GM23338 (cell line): ENCODE measurements at regions not wholly inside any gene's neighbourhood (a gene's known extent, or its start where the extent isn't known, plus 50 kb on each side); places are given as distances from the start of the nearest gene placed in this dataset.

Source experiments
- ATAC-seq: fragments of 200-7000 bp; cut with Tn5 transposase; 3 replicates; pipeline ENCODE4 v1.9.1; 2020
- DNase-seq: peaks from one replicate; pipeline ENCODE4 v3.0.0-alpha.2; 2015; ENCODE audit warnings: low spot score
- H2AFZ ChIP-seq: fragments of 200-600 bp; sonication (generic); 2 replicates; pipeline ENCODE4 v1.8.0; 2016; ENCODE audit warnings: antibody characterized with exemption, mild to moderate bottlenecking, moderate library complexity
- H3F3A ChIP-seq: fragments of 200-600 bp; sonication (generic); replicated peaks from 2 replicates; pipeline ENCODE4 v1.8.0; 2017; ENCODE audit warnings: antibody characterized with exemption, mixed run types, low read depth
- H3K27ac ChIP-seq: fragments of 200-600 bp; sonication (generic); 2 replicates; pipeline ENCODE4 v1.6.1; 2016; ENCODE audit warnings: low read depth
- H3K27me3 ChIP-seq: fragments of 200-600 bp; sonication (generic); 2 replicates; pipeline ENCODE4 v1.8.0; 2016; ENCODE audit warnings: mild to moderate bottlenecking, mixed run types, moderate library complexity; ENCODE audit not compliant: insufficient read depth
- H3K36me3 ChIP-seq: fragments of 200-600 bp; sonication (generic); 2 replicates; pipeline ENCODE4 v1.8.0; 2016; ENCODE audit warnings: mild to moderate bottlenecking; ENCODE audit not compliant: insufficient read depth
- H3K4me1 ChIP-seq: fragments of 200-600 bp; sonication (generic); 2 replicates; pipeline ENCODE4 v1.8.0; 2016; ENCODE audit warnings: mild to moderate bottlenecking, moderate library complexity; ENCODE audit not compliant: insufficient read depth
- H3K4me2 ChIP-seq: fragments of 200-600 bp; sonication (generic); 2 replicates; pipeline ENCODE4 v1.7.1; 2017; ENCODE audit warnings: mixed run types
- H3K4me3 ChIP-seq: fragments of 200-600 bp; sonication (generic); 2 replicates; pipeline ENCODE4 v1.6.1; 2016; ENCODE audit warnings: mixed run types
- H3K79me2 ChIP-seq: fragments of 200-600 bp; sonication (generic); replicated peaks from 2 replicates; pipeline ENCODE4 v1.8.0; 2017; ENCODE audit warnings: mild to moderate bottlenecking; ENCODE audit not compliant: insufficient read depth
- H3K9me2 ChIP-seq: fragments of 200-600 bp; sonication (generic); 2 replicates; pipeline ENCODE4 v1.8.0; 2017; ENCODE audit not compliant: insufficient read depth
- H4K20me1 ChIP-seq: fragments of 200-600 bp; sonication (generic); replicated peaks from 2 replicates; pipeline ENCODE4 v1.8.0; 2017; ENCODE audit warnings: mild to moderate bottlenecking; ENCODE audit not compliant: insufficient read depth
- H3K27ac Mint-ChIP-seq: 2 replicates; pipeline ENCODE4 v1.8.0; 2020; ENCODE audit warnings: inconsistent platforms, mild to moderate bottlenecking, moderate library complexity, mixed read lengths
- H3K27me3 Mint-ChIP-seq: 3 replicates; pipeline ENCODE4 v1.8.0; 2022; ENCODE audit warnings: low read depth, mild to moderate bottlenecking, moderate library complexity, mixed read lengths, inconsistent platforms; ENCODE audit not compliant: insufficient read depth, poor library complexity
- H3K36me3 Mint-ChIP-seq: 3 replicates; pipeline ENCODE4 v1.8.0; 2021; ENCODE audit warnings: low read depth, mild to moderate bottlenecking, inconsistent platforms, moderate library complexity, mixed read lengths
- H3K4me1 Mint-ChIP-seq: 3 replicates; pipeline ENCODE4 v1.8.0; 2020; ENCODE audit warnings: mild to moderate bottlenecking, inconsistent platforms, mixed read lengths
- H3K4me3 Mint-ChIP-seq: 3 replicates; pipeline ENCODE4 v1.8.0; 2021; ENCODE audit warnings: moderate library complexity, mild to moderate bottlenecking, inconsistent platforms, mixed read lengths
- H3K9me3 Mint-ChIP-seq: 3 replicates; pipeline ENCODE4 v1.8.0; 2020; ENCODE audit warnings: moderate library complexity, mild to moderate bottlenecking, inconsistent platforms, mixed read lengths
- CREB1 ChIP-seq: fragments of 250-450 bp; sonication (Bioruptor Pico); IDR thresholded peaks from 2 replicates; pipeline ENCODE4 v1.5.0; 2020; ENCODE audit warnings: low read depth, mild to moderate bottlenecking, moderate library complexity
- CTCF ChIP-seq, 2 experiments: fragments of 200-600 bp in 1 of 2; sonication (generic) in 1 of 2; conservative IDR thresholded peaks; 2 replicates each; pipeline versions ENCODE4 v1.5.1 to v1.6.1; 2016 to 2017; ENCODE audit warnings: antibody characterized with exemption in 2 of 2, low read depth in 2 of 2, mild to moderate bottlenecking in 2 of 2, moderate library complexity in 1 of 2
- EZH2 ChIP-seq: fragments of 200-600 bp; sonication (generic); IDR thresholded peaks from one replicate; pipeline ENCODE4 v1.8.0; 2017; ENCODE audit warnings: antibody characterized with exemption, mild to moderate bottlenecking, low read depth; ENCODE audit not compliant: unreplicated experiment
- EZH2phosphoT487 ChIP-seq: fragments of 200-600 bp; sonication (generic); IDR thresholded peaks from one replicate; pipeline ENCODE4 v1.8.1; 2018; ENCODE audit warnings: antibody characterized with exemption; ENCODE audit not compliant: unreplicated experiment
- JUNB ChIP-seq: IDR thresholded peaks from one replicate; pipeline ENCODE4 v1.6.1; 2016; ENCODE audit warnings: antibody characterized with exemption; ENCODE audit not compliant: unreplicated experiment
- POLR2AphosphoS5 ChIP-seq: IDR thresholded peaks from 2 replicates; pipeline ENCODE4 v1.6.1; 2016; ENCODE audit warnings: antibody characterized with exemption, low read depth
- STAT1 ChIP-seq: IDR thresholded peaks from one replicate; pipeline ENCODE4 v1.6.1; 2016; ENCODE audit warnings: antibody characterized with exemption; ENCODE audit not compliant: unreplicated experiment
- ZNF114 ChIP-seq: fragments of 250-450 bp; sonication (Bioruptor Pico); IDR thresholded peaks from 2 replicates; pipeline ENCODE4 v1.5.0; 2020; ENCODE audit warnings: mild to moderate bottlenecking, moderate library complexity
- ZNF331 ChIP-seq: fragments of 250-450 bp; sonication (Bioruptor Pico); IDR thresholded peaks from 2 replicates; pipeline ENCODE4 v1.5.0; 2020; ENCODE audit warnings: low read depth, mild to moderate bottlenecking, moderate library complexity
- TF ChIP-seq, protein P1 (sequence below): fragments of 250-450 bp; sonication (Bioruptor Pico); IDR thresholded peaks from 2 replicates; pipeline ENCODE4 v1.5.0; 2020; ENCODE audit warnings: mild to moderate bottlenecking, moderate library complexity
- TF ChIP-seq, protein P2 (sequence below): IDR thresholded peaks from 2 replicates; pipeline ENCODE4 v1.6.1; 2016; ENCODE audit warnings: antibody characterized with exemption

GRCh38 chr21:22444990-22445389 lies 1446.8 kb downstream of the NCAM2 start (continued):
- TF ChIP-seq CTCF (conservative IDR thresholded peaks at IDR 0.05; ENCODE audit: low read depth in 2 of 2) (no peak), STAT1 (no peak)

- H3F3A ChIP-seq = no peaks in the 10 kb centered on the region
- H4K20me1 ChIP-seq = no peaks in the 10 kb centered on the region
- H3K27ac ChIP-seq = no peak overlapping the region
- Mint-ChIP-seq H3K9me3 (no peaks in the 10 kb centered on the region; the same call in 2 of the 3 replicates), H3K4me1 (no peaks in the 10 kb centered on the region), H3K36me3 (no peaks in the 10 kb centered on the region), H3K4me3 (no peak overlapping the region), H3K27me3 (peaks cover 2% of the 10 kb centered on the region), H3K27ac (no peak overlapping the region)
- no peak for DNase-seq
- no peak overlapping the region for H2AFZ ChIP-seq
- H3K4me2 ChIP-seq = no peak overlapping the region
- H3K27me3 ChIP-seq = no peaks in the 10 kb centered on the region
- no peaks in the 10 kb centered on the region for H3K36me3 ChIP-seq
- H3K9me2 ChIP-seq = no peaks in the 10 kb centered on the region
- no peaks in the 10 kb centered on the region for H3K4me1 ChIP-seq
- ATAC-seq = no peak
- no peaks in the 10 kb centered on the region for H3K79me2 ChIP-seq
- H3K4me3 ChIP-seq = no peak overlapping the region
- TF ChIP-seq POLR2AphosphoS5 (no peak), ZNF114 (CRISPR knock-in tag) (no peak), EZH2 (no peak), JUNB (no peak), ZNF331 (no peak), CREB1 (no peak), EZH2phosphoT487 (no peak), STAT1 (no peak), CTCF (conservative IDR thresholded peaks at IDR 0.05; ENCODE audit: low read depth in 2 of 2) (no peak)
- TF ChIP-seq, protein P1, sequence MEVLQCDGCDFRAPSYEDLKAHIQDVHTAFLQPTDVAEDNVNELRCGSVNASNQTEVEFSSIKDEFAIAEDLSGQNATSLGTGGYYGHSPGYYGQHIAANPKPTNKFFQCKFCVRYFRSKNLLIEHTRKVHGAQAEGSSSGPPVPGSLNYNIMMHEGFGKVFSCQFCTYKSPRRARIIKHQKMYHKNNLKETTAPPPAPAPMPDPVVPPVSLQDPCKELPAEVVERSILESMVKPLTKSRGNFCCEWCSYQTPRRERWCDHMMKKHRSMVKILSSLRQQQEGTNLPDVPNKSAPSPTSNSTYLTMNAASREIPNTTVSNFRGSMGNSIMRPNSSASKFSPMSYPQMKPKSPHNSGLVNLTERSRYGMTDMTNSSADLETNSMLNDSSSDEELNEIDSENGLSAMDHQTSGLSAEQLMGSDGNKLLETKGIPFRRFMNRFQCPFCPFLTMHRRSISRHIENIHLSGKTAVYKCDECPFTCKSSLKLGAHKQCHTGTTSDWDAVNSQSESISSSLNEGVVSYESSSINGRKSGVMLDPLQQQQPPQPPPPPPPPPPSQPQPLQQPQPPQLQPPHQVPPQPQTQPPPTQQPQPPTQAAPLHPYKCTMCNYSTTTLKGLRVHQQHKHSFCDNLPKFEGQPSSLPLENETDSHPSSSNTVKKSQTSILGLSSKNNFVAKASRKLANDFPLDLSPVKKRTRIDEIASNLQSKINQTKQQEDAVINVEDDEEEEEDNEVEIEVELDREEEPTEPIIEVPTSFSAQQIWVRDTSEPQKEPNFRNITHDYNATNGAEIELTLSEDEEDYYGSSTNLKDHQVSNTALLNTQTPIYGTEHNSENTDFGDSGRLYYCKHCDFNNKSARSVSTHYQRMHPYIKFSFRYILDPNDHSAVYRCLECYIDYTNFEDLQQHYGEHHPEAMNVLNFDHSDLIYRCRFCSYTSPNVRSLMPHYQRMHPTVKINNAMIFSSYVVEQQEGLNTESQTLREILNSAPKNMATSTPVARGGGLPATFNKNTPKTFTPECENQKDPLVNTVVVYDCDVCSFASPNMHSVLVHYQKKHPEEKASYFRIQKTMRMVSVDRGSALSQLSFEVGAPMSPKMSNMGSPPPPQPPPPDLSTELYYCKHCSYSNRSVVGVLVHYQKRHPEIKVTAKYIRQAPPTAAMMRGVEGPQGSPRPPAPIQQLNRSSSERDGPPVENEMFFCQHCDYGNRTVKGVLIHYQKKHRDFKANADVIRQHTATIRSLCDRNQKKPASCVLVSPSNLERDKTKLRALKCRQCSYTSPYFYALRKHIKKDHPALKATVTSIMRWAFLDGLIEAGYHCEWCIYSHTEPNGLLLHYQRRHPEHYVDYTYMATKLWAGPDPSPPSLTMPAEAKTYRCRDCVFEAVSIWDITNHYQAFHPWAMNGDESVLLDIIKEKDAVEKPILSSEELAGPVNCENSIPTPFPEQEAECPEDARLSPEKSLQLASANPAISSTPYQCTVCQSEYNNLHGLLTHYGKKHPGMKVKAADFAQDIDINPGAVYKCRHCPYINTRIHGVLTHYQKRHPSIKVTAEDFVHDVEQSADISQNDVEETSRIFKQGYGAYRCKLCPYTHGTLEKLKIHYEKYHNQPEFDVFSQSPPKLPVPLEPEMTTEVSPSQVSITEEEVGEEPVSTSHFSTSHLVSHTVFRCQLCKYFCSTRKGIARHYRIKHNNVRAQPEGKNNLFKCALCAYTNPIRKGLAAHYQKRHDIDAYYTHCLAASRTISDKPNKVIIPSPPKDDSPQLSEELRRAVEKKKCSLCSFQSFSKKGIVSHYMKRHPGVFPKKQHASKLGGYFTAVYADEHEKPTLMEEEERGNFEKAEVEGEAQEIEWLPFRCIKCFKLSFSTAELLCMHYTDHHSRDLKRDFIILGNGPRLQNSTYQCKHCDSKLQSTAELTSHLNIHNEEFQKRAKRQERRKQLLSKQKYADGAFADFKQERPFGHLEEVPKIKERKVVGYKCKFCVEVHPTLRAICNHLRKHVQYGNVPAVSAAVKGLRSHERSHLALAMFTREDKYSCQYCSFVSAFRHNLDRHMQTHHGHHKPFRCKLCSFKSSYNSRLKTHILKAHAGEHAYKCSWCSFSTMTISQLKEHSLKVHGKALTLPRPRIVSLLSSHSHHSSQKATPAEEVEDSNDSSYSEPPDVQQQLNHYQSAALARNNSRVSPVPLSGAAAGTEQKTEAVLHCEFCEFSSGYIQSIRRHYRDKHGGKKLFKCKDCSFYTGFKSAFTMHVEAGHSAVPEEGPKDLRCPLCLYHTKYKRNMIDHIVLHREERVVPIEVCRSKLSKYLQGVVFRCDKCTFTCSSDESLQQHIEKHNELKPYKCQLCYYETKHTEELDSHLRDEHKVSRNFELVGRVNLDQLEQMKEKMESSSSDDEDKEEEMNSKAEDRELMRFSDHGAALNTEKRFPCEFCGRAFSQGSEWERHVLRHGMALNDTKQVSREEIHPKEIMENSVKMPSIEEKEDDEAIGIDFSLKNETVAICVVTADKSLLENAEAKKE (CRISPR knock-in tag) = no peak
- TF ChIP-seq, protein P2, sequence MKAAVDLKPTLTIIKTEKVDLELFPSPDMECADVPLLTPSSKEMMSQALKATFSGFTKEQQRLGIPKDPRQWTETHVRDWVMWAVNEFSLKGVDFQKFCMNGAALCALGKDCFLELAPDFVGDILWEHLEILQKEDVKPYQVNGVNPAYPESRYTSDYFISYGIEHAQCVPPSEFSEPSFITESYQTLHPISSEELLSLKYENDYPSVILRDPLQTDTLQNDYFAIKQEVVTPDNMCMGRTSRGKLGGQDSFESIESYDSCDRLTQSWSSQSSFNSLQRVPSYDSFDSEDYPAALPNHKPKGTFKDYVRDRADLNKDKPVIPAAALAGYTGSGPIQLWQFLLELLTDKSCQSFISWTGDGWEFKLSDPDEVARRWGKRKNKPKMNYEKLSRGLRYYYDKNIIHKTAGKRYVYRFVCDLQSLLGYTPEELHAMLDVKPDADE = no peak
Observed at GRCh38 chr21:22450507-22450906, 1452.3 kb downstream of the NCAM2 start.
